DMS53 treated with DMSO at 0.1 percent for 48 hours (cell line): ENCODE measurements at regions not wholly inside any gene's neighbourhood (a gene's known extent, or its start where the extent isn't known, plus 50 kb on each side); places are given as distances from the start of the nearest gene placed in this dataset.
"Not testable (repeated sequence)": the region's sequence is repeated elsewhere in the genome, so short reads cannot be mapped to it uniquely, and the experiment has no call there.

ENCODE experiments used
- DNase-seq: peaks from one replicate; lab custom pipeline; 2025; ENCODE audit not compliant: unreplicated experiment; lab: John Stamatoyannopoulos, UW

DNA sequence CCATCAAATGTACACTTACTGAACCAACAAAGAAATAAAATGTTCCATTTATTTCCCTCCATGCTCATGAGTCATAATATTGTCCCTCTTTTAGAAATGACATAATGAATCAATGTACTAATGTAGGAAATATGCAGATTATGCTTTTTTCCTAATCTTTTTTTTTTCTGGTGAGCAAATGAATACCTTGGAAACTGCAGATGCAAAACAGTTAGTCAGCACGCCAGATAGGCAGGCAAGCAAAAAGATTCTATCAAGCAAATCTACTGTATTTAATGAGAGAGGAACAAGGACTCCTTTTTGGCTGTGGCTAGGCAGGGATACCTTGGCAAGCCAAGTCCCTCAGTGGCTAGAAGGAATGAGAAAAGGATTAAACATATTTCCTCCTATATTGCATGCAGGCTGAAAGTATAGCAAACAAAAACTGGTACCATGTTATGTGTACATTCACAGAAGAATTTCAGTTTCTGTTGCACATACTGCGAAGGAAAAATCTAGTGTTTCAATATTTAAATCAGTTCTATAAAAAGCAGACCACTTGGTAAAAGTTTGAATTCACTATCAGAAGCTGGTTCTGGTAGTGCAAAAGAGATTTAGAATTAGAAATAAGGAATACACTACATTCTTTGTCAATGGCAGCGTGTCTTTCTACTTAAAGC, 605.4 kb downstream of the TLE1 start:
- DNase-seq, result no peak

DNA sequence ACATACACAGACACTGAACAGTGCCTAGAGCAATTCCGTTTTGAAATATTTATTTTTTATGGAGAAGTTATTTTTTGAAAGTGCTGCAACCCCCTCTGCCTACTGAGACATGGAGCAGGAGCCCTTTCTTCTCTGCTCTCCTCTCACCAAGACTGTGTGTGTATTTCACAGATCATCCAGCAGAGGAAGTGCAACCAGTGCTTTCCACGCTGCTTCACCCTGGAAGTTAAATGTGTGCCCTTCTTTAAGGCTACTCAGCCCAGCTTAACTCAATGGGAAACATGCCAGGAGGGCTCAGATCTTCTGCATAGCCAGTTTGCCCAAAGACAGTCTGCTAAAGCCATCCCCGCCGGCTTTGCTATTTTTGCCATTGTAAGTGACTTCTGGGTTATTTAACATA, 606.3 kb downstream of the TLE1 start:
- DNase-seq, result no peak

DNA sequence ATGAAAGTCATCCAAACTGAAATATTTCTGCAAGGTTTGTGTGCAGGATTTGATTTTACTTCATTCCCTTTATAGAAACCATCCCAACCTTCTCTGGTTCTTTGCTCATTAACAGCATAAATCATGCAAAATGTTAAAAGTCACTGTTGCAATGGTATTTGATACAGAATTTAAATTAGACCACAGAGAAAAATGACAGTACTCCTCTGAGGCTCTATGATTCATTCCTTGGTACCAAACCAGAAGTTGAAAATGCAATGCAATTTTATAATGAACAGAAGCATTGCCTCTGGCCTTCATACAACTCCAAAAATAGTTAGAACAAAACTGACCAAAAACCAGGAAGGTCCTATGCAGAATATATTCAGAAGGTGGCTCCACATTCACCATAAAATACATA, 607.1 kb downstream of the TLE1 start:
- no peak for DNase-seq

DNA sequence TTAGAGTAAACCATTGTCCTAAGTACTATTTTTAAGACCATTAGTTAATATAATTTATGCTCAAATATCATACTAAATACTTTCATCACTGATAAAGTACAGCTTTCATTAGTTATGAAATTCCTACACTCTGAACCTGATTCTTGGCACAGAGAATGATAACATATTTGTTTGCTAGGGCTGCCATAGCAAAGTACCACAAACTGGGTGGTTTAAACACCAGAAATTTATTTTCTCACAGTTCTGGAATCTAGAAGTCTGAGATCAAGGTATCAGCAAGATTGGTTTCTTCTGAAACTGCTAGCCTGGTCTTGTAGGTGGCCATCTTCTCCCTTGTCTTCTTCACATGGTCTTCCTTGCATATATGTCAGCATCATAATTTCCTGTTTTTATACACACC, 608.4 kb downstream of the TLE1 start:
- no peak for DNase-seq

DNA sequence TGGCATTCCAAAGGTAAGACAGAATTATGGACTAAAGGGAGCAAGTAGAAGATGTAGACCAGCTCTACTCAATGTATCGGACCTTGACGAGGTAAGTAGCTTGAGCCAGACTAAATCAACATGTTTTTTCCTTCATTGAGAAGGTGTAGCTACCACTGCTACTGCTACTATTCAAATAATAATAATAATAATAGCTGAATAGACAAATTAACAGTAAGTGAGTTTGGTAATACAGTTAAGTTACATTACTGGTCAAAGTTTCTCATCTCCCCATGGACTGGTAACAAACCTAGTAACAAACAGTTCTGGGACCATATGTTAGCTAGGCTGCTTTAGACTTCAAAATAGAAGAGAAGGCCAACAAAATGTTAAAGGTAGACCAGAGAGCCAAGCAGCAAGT, 609.2 kb downstream of the TLE1 start:
- DNase-seq, result no peak

DNA sequence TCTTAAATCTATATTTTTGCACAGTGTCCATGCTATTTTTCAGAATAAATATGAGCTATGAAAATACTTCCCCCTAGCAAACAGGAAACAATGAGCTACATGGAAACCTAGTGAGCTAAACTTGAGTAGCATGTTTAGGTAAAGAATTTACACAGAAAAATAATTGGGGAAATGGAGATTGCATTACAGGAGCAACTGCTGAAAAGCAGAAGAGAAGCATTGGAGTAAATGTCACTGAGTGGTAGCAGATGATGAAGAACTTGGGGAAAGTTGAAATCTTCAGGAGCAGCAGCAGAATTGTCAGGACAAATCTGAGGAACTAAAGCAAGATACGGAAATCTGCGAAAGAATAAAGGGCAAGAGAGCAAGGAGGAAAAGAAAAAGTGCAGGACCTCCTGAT, 610.3 kb downstream of the TLE1 start:
- no peak for DNase-seq

DNA sequence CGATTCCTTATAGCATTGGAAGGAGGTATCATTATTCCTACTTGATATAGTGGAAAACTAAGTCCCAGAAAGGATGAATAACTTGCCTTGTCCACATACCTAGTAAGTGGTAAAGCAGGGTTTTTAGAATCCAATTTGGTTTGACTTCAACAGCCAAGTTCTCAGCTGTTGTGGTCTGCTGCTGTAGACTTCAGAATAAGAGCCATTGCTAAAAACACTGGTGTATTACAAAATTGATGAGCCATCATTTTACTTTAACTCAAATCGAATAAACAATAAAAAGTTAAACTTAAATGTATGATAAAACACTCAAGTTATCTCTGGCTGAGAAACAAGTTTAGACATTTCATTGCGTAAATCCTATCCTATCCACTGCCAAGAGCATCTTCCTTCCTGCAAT, 610.8 kb downstream of the TLE1 start:
- DNase-seq, result no peak

DNA sequence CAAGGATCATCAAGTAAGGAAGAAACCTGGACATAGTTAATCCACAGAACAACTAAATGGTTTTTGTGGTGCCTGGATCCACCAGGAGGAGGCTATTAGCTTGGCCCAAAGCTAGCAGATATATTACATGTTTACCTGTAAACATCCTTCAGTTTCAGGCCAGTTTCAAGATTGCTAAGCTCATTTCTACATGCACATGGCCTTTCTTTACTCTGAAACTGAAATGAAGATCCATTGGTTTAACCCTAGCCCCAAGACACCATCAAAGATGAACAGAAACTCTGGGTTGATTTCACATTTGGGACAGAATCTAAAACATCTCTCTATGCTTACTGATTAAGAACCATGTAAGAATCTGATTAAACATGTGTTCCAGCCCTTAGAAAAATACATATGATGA, 611.8 kb downstream of the TLE1 start:
- DNase-seq, result no peak

DNA sequence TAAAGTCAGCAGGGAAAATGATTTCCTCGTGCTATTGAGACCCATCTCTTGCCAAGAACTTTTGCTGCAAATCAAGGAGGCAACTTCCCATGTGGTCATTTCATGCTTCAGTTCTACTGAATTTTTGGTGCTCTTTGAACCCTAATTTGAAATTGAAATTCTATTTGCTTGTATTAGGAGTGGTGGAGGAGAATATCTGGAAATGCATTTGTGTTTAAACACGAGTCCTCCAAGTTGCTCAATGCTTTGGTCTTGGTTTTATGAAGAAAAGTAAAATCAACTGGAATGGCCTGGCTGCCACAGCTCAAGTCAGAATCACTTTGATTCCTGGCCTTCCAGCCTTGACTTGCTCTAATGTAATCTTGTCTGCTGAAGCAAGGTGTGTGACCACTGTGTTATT, 613.2 kb downstream of the TLE1 start:
- DNase-seq, result no peak

DNA sequence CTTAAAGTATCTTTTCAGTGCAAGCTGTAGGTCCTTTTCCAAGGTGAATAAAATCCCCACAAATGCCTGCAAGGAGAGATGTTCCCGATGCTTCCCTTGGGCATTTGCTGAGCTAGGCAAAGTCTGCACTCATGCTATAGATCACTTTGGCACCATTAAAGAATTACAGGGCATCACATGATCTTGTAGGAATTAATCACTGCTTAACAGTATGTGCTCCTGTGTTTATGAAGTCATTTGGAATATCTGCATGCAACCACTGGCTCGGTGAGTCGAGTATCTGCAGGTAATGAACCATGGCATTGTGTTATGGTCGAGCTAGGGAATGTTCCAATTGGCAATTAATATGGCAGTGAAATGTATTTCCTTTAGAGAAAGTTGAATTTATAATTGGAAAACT, 615.1 kb downstream of the TLE1 start:
- DNase-seq, result no peak

DNA sequence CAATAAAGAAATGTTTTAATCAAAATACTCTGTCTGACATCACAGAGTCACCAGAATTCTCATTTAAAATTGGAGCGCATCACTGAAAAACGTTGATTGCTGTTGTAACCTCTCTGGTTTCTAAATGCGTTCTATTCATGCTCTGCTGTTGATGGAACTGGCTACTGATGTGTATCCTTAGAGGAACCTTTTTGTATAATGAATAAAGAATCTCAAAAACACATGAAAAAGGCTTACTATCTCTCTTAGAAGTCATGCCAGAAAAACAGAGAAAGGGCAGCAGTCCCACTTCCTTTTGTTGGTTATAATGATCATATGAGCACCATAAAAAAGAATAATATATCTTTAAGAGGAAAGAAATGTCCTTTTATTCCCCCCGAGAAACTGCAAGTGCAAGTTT, 615.5 kb downstream of the TLE1 start:
- DNase-seq, result no peak

DNA sequence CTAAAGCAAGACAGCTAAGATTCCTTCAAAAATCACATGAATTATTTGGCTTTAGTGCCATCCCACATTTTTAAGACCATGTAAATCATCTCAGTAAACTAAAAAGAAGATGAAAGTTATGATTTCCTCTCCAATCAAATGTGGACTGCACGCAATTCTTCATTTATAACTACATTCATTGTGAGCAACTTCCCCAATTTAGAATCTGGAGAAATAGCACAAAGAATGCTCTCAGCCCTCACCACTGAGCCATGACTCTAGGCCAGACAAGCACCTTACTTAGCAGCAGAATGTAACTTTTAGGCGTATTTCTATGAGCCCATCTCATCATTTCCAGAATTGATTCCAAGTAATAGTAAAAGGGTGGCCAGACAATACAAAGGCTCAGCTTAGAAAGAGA, 616.6 kb downstream of the TLE1 start:
- DNase-seq, result no peak

DNA sequence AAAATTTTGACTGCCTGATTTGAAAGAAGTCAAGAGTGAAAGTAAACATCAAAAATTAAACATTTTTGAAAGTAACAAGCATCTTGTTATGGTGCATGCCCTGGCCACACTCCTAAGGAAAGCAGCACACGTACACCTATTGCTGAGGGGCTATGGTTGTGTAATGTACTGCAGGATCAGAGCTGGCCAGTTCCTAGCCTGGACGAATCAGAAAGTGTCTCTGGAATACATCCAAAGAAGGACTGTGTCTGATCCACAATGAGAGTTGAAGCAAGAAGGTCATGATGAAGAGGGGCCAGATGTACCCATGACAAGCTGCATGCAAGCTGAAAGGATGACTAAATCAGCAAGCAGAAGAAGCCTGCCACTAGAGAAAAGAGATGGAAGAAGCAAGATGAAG, 618.2 kb downstream of the TLE1 start:
- no peak for DNase-seq

DNA sequence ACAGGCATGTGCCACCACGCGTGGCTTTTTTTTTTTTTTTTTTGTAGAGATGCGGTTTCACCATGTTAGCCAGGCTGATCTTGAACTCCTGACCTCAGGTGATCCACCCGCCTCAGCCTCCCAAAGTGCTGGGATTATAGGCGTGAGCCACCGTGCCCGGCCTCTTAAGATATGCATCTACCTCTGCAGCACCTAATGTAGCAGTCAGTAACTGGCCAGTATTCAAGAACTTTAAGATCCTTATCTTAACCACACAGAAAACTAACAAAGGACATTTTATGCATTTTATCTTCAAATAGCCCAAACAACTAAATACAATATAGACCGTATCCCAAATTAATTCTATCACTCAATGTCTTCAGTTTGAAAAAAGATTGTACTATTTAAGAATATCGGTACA, 618.7 kb downstream of the TLE1 start:
- DNase-seq, result no peak

DNA sequence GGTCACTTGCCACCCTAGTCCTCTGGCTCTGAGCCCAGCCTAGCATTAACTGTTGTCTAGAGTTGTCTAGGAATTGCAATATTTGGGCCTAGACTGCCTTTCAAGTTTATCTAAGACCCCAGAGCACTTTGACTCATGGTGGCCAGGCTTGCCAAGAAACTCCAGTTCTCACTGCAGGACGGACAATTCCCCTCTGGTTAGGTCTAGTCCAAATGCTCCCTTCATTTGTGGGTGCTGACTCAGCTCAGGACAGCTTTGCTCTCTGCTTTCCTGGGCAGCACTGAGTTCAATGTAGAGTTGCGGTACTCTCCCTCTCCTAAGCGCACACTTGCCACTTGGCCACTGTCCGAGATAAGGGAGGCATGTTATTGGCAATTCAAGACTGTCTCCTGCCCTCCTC, 619.4 kb downstream of the TLE1 start:
- DNase-seq, result no peak

DNA sequence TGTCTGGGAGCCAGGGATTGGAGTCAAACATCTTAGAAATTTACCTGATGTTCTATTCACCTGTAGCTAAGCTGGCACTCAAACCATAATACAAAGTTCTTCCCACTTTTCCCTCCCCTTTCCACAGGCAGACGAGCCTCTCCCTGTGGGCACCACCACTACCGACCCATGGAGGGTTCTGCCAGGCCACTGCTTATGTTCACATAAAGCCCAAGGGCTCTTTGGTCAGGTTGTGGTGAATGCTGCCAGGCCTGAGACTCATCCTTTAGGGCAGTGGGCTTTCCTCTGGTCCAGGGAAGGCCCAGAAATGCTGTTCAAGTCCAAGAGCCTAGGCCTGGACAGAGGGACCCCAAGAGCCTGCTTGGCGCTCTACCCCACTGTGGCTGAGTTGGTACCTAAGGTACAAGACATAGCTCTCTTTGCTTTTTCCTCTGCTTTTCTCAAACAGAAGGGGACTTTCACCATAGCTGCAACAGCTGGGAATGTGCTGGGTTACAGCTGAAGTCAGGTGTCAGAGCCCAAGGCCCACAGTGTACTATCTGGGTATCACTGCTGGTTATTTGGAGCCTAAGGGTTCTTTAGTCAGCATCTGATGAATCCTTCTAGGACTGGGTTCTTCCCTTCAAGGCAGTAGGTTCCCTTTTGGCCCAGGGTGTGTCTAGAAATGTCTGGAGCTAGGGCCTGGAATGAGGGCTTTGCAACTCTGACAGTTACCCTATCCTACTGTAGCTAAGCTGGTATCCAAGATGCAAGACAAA, 620.1 kb downstream of the TLE1 start:
- no peak for DNase-seq

DNA sequence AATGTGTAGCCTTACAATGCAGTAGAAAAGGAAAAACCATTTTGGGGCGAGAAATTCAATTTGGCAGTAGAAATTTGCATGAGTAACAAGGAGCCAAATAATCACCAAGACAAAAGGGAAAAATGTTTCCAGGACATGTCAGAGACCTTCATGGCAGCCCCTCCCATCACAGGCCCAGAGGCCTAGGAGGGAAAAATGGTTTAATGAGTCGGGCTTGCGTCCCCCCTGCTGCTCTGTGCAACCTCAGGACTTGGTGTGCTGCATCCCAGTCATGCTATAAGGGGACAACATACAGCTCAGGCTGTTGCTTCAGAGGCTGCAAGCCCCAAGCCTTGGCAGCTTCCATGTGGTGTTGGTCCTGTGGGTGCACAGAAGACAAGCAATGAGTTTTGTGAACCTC, 626.4 kb downstream of the TLE1 start:
- DNase-seq, result not testable (repeated sequence)

DNA sequence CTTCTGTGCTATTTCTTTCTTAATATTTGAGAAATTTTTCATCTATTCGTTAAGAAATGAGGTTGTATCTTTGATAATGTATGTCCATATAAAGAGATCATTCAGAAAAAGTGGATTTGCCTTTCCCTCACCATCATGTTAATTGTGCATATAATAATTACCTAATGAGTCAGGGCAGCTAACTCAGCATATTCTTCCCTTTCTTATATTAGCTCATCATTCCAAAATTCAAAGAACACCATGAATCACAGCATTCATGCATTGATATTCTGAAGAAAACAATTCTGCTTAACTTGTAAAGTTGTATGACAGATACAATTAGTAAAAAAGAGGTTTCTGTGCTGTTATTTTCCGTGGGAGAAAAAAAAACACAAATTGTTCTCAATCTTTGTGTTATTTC, 630.6 kb downstream of the TLE1 start:
- DNase-seq, result no peak

DNA sequence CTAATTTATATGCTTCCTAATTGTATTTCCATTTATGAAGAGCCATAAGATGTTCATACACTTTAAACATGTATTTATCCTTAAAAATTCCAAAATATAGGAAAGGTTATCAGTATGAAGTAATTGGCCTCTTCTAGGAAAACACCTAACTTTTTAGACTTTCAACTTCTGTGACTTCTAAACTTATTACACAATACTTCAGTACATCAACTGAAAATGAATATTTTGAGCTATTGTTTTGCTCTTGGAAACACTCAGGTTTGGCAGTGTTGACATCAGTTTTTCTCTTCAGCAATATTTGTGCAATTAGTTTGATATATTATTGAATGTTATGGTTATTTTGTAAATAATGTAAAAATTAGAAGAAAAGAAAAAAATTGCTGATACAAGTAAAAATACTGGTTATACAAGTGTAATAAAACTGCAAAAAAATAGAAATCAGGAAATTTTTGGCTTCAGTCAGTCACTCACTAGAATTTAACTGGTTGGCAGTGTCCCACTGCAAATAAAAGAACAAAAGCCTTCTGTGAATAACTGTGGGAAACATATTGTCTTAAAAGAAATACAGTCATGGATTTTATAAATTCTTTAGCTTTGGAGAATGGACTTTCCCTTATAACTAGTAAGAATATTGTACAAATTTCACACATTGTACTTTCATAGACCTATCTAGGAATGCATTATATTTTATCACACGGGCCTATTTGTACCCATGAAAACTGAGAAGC, 635.9 kb downstream of the TLE1 start:
- DNase-seq, result no peak

DNA sequence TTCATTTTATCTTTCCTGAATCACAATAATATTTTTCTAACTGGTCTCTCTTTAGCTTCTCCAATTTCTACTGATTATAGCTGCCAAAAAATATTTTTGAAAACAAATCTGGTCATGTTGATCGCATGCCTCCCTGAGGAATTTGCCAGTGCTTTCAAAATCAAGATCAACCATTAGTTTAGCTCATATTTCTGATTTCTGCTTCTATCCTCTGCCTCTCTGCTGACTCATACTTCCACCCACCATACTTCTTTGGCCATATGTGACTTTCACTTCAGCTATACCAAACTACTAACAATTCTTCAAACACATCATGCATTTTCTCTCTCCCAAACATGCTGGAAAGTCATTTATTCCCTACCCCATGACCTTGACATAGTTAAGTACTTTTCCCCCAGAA, 636.5 kb downstream of the TLE1 start:
- no peak for DNase-seq

DNA sequence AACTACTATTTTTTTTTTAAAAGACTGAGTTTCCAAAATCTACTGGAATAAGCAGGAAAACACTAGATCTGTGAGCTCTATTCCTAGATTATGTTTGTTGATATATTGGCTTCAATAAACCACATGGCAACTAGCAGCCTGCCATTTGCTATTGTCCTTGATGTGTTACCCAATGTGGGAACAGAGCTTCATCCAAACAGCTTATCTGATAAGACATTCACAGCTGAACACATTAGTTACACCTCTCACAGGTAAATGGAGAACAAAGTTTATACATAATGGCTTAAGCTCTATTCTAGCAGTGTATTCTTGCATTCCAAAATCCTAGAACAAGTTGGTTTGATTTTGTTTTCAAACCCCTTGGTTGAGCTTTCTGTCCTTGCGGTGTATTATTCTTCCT, 642.1 kb downstream of the TLE1 start:
- DNase-seq, result no peak

DNA sequence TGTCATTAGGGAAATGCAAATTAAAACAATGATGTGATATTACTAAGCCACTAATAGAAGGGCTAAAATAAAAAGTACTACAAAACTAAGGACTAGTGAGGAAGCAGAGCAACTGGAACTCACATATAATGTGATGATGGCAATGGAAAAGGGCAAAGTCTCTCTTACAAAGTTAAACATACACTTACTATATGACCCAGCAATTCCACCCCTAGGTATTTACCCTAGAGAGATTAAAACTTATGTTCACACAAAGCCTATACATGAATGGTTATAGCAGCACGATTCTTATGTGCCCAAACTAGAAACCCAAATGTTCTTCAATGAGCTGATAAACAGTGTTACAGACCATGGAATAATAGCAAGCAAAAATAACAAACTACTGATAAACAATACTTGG, 643.7 kb downstream of the TLE1 start:
- no peak for DNase-seq
